ENCODE measurements at regions not wholly inside any gene's neighbourhood (a gene's known extent, or its start where the extent isn't known, plus 50 kb on each side); places are given as distances from the start of the nearest gene placed in this dataset.

DNA sequence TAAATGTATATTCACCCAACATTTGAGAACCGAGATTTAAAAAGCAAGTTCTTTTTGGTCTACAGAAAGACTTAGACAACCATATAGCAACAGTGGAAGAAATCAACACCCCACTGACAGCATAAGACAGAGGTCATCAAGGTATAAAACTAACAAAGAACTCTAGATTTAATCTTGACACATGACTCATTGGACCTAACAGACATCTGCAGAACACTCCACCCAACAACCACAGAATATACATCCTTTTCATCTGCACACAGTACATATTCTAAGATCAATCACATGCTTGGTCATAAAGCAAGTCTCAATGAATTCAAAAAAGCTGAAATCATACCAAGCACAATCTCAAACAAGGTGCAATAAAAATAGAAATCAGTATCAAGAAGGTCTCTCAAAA is 65.8 kb downstream of the SPIN4 start:
- Histone ChIP-seq H3K27ac (no peak overlapping the region), H3K36me3 (no peaks in the 10 kb centered on the region), H3K9me3 (no peaks in the 10 kb centered on the region), H3K4me3 (no peak overlapping the region), H3K27me3 (no peaks in the 10 kb centered on the region), H3K4me1 (ENCODE audit: insufficient read depth) (no peaks in the 10 kb centered on the region)
- TF ChIP-seq EP300 (IDR thresholded peaks at IDR 0.05) (no peak), POLR2A (IDR thresholded peaks at IDR 0.05) (no peak)
- TF ChIP-seq, protein P1, sequence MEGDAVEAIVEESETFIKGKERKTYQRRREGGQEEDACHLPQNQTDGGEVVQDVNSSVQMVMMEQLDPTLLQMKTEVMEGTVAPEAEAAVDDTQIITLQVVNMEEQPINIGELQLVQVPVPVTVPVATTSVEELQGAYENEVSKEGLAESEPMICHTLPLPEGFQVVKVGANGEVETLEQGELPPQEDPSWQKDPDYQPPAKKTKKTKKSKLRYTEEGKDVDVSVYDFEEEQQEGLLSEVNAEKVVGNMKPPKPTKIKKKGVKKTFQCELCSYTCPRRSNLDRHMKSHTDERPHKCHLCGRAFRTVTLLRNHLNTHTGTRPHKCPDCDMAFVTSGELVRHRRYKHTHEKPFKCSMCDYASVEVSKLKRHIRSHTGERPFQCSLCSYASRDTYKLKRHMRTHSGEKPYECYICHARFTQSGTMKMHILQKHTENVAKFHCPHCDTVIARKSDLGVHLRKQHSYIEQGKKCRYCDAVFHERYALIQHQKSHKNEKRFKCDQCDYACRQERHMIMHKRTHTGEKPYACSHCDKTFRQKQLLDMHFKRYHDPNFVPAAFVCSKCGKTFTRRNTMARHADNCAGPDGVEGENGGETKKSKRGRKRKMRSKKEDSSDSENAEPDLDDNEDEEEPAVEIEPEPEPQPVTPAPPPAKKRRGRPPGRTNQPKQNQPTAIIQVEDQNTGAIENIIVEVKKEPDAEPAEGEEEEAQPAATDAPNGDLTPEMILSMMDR (IDR thresholded peaks at IDR 0.05): no peak
- 67 to 72% (median 69%) methylated on average over 1 of the region's 1 CpG for WGBS, 3 donors
- no peak for DNase-seq
- intact Hi-C loops (cut with DNase I): no loop called here

DNA sequence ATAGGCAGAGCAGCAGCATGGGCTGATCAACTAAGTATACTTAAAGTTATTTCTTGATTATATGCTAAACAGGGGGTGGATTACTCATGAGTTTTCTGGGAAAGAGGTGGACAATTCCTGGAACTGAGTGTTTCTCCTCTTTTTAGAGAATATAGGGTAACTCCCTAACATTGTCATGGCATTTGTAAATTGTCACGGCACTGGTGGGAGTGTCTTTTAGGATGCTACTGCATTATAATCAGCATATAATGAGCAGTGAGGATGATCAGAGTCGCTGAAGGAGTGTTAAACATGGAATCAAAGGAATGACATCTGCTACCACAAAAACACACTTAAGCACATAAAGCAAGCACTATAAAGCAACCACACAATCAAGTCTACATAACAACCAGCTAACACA is 66.5 kb downstream of the SPIN4 start:
- Histone ChIP-seq H3K4me1 (ENCODE audit: insufficient read depth) (no peaks in the 10 kb centered on the region), H3K9me3 (no peaks in the 10 kb centered on the region), H3K36me3 (no peaks in the 10 kb centered on the region), H3K27me3 (no peaks in the 10 kb centered on the region), H3K27ac (no peak overlapping the region), H3K4me3 (no peak overlapping the region)
- WGBS, 3 donors: 57 to 60% (median 58%) methylated on average over 2 of the region's 2 CpGs
- intact Hi-C loops (cut with DNase I): no loop called here
- TF ChIP-seq, protein P1 (IDR thresholded peaks at IDR 0.05): no peak
- TF ChIP-seq POLR2A (IDR thresholded peaks at IDR 0.05) (no peak), EP300 (IDR thresholded peaks at IDR 0.05) (no peak)
- no peak for DNase-seq

DNA sequence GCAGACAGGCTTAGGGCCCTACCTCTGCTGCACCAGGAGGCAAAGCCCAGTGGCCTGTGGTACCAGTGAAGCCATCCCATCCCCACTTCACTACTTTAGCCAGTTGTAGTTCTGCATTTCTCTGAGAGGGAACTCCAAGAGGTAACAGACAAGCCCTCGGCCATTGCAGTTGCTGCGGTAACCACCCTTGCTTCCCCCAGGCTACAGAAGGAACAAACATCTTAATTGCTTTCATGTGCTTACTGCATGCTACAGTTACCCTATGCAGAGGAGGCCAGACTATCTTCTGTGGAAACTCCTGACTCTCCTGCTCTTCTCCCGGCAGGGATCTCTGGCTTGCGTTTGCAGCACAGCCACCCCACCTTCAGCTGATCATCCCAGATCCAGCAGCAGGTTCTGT is 67.8 kb downstream of the SPIN4 start:
- TF ChIP-seq POLR2A (IDR thresholded peaks at IDR 0.05) (no peak), EP300 (IDR thresholded peaks at IDR 0.05) (no peak)
- TF ChIP-seq, protein P1 (IDR thresholded peaks at IDR 0.05): no peak
- 88 to 93% (median 90%) methylated on average over 4 of the region's 4 CpGs for WGBS, 3 donors
- H3K4me3 ChIP-seq: no peak overlapping the region
- no peaks in the 10 kb centered on the region for H3K9me3 ChIP-seq
- no peaks in the 10 kb centered on the region for H3K27me3 ChIP-seq
- DNase-seq: no peak
- intact Hi-C loops (cut with DNase I): no loop called here
- H3K36me3 ChIP-seq: no peaks in the 10 kb centered on the region
- H3K27ac ChIP-seq: no peak overlapping the region
- H3K4me1 ChIP-seq (ENCODE audit: insufficient read depth): no peaks in the 10 kb centered on the region

DNA sequence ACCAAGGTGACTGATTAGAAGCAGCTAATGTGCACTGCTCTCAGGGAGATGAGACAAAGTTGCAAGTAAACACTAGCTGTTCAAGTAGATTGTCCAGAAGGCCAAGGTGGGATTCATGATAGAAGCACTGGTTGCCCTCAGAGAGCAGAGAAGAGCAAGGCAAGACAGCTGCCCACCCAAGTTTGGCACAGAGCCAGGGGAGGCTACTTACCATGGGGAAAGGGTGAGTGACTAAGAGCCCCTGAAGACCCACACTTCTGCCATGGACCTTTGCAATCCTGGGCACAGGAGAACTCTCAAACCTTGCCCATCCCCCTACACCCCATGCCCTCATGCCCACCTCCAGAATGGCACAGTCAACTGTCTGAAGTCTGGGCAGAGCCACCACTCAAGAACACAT is 68.3 kb downstream of the SPIN4 start:
- TF ChIP-seq, protein P1 (IDR thresholded peaks at IDR 0.05): no peak
- no peak for TF ChIP-seq POLR2A (IDR thresholded peaks at IDR 0.05)
- TF ChIP-seq EP300 (IDR thresholded peaks at IDR 0.05): no peak
- DNase-seq: peak in 1 of 5 donors; percentile 21
- Histone ChIP-seq H3K27ac (no peak overlapping the region), H3K4me3 (no peak overlapping the region), H3K4me1 (ENCODE audit: insufficient read depth) (no peaks in the 10 kb centered on the region), H3K9me3 (no peaks in the 10 kb centered on the region), H3K36me3 (no peaks in the 10 kb centered on the region), H3K27me3 (no peaks in the 10 kb centered on the region)
- intact Hi-C loops (cut with DNase I): no loop called here

DNA sequence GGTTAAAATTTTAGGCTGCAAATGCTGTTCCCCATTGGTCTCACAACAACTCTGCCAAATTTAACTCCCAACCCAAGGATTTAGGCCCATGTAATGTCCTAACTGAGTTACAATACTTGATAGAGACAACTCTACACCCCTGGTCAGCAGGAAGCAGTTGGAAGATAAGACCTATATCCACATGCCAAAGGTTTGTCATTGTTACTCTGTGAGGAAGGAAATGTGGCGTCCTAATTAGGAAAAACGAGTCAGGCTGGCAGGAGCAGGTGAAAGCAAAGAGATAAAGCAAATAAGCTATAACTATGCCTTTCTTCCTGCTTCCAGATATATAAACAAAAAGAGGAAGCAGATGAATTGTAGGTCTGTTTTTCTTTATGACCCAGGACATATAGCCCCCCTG is 69.1 kb downstream of the SPIN4 start:
- Histone ChIP-seq H3K27ac (no peak overlapping the region), H3K36me3 (no peaks in the 10 kb centered on the region), H3K27me3 (no peaks in the 10 kb centered on the region), H3K4me3 (no peak overlapping the region), H3K4me1 (ENCODE audit: insufficient read depth) (no peaks in the 10 kb centered on the region), H3K9me3 (no peaks in the 10 kb centered on the region)
- intact Hi-C loops (cut with DNase I): no loop called here
- 24 to 38% (median 29%) methylated on average over 2 of the region's 2 CpGs for whole genome bisulfite sequencing, 3 donors
- TF ChIP-seq, protein P1 (IDR thresholded peaks at IDR 0.05): no peak
- TF ChIP-seq POLR2A (IDR thresholded peaks at IDR 0.05) (no peak), EP300 (IDR thresholded peaks at IDR 0.05) (no peak)
- no peak for DNase-seq
